ENCODE measurements at regions not wholly inside any gene's neighbourhood (a gene's known extent, or its start where the extent isn't known, plus 50 kb on each side); places are given as distances from the start of the nearest gene placed in this dataset.

DNA sequence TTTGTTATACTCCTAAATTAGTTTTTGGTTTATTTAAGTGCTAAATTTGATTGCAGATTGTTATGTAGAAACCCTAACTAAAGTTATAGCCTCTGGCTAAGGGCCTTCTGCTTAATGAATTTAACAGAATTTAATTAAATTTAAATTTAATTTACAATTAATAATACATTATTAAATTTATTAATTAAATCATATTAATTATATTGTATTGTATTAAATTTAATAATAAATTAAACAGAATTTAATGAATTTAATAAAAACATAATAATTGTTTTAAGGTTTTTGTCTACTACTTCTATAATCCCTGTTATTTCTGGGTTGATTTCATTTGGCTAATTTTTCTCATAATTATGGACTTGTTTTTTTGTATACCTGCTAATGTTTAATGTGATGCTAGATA lies 141.9 kb upstream of the TECRL start:
- TF ChIP-seq, protein P1, sequence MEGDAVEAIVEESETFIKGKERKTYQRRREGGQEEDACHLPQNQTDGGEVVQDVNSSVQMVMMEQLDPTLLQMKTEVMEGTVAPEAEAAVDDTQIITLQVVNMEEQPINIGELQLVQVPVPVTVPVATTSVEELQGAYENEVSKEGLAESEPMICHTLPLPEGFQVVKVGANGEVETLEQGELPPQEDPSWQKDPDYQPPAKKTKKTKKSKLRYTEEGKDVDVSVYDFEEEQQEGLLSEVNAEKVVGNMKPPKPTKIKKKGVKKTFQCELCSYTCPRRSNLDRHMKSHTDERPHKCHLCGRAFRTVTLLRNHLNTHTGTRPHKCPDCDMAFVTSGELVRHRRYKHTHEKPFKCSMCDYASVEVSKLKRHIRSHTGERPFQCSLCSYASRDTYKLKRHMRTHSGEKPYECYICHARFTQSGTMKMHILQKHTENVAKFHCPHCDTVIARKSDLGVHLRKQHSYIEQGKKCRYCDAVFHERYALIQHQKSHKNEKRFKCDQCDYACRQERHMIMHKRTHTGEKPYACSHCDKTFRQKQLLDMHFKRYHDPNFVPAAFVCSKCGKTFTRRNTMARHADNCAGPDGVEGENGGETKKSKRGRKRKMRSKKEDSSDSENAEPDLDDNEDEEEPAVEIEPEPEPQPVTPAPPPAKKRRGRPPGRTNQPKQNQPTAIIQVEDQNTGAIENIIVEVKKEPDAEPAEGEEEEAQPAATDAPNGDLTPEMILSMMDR (IDR thresholded peaks at IDR 0.05) = no peak
- TF ChIP-seq EZH2 (IDR thresholded peaks at IDR 0.05; ENCODE audit: borderline replicate concordance, insufficient read depth, low read depth, low read length, poor library complexity, severe bottlenecking) = no peak

Data from B cell (primary cell).